HG03565 (cell line): ENCODE measurements at regions not wholly inside any gene's neighbourhood (a gene's known extent, or its start where the extent isn't known, plus 50 kb on each side); places are given as distances from the start of the nearest gene placed in this dataset.
"Not testable (repeated sequence)": the region's sequence is repeated elsewhere in the genome, so short reads cannot be mapped to it uniquely, and the experiment has no call there.

ENCODE experiments used
- ATAC-seq: cut with Tn5 transposase; IDR thresholded peaks from one replicate; pipeline ENCODE4 v1.9.1; 2021; ENCODE audit warnings: mild to moderate bottlenecking, moderate library complexity; ENCODE audit not compliant: unreplicated experiment

- ATAC-seq, result no peak
These were observed 102.6 kb downstream of the CAAP1 start for GRCh38 chr9:26789959-26790358.

GRCh38 chr9:26786564-26786963, 106.0 kb downstream of the CAAP1 start:
- ATAC-seq, result no peak

DNA sequence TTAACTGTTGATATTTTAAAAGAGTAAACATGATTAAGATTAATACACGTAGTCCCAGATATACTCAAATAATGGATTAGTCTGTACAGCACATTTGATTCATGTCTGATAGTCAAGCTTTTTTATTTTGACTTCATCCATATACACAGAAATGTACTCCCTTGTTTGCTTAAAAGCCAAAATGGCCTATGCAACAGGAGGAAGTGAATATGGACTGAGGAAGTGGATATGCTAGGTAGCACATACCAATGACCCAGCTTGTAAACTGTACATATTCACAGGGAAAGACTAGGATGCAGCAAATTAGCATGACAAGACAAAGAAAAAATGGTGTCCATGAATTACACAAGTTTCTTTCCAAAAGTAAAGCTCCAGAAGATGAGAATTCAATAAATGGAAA, 109.7 kb downstream of the CAAP1 start:
- ATAC-seq, result no peak

DNA sequence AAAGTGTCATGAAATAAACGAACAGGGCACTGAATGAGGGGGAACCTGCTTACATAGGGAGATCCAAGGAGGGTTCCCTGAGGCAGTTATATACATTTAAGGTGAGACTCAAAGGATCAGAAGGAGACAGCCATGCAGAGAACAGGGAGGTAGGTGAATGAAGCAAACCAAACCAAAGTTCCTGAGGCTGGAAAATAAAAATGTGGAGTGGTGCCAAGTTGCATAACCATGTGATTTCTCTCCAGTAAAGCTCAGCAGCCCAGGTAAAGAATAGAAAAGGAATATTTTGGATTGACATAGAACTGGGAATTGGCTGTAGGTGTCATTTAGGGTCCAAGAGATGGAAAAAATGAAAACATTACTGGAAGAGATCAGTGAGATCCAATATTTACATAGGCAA, 110.7 kb downstream of the CAAP1 start:
- no peak for ATAC-seq

DNA sequence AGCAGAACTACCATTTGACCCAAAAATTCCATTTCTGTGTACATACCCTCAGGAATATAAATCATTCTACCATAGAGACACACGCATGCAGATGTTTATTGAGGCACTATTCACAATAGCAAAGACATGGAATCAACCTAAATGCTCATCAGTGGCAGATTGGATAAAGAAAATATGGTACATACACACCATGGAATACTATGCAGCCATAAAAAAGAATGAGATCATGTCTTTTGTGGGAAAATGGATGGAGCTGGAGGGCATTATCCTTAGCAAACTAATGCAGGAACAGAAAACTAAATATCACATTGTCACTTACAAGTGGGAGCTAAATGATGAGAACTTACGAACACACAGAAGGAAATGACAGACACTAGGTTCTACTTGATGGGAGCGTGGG, 112.3 kb downstream of the CAAP1 start:
- not testable (repeated sequence) for ATAC-seq

- no peak for ATAC-seq
These were observed 113.5 kb downstream of the CAAP1 start for GRCh38 chr9:26779062-26779461.

- no peak for ATAC-seq
These were observed 117.2 kb downstream of the CAAP1 start for GRCh38 chr9:26775391-26775790.

DNA sequence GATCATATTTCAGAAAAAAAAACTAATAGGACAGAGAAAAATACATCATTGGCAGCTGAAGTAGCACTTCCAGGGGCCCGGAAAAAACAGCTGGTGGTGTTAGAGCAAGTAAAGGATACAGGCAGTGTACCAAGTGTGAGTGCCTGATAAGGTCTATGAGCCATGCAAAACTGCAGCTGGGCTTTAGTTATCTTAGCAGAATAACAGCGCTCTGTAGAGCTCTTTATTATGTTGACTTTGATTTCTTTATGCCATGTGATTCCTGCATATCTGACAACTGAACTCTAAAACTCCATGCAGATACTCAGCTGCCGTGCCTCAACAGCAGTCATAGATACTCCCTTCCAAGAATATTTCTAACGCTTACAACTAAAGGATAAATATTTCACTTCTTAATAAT, 119.5 kb downstream of the CAAP1 start:
- ATAC-seq, result no peak

DNA sequence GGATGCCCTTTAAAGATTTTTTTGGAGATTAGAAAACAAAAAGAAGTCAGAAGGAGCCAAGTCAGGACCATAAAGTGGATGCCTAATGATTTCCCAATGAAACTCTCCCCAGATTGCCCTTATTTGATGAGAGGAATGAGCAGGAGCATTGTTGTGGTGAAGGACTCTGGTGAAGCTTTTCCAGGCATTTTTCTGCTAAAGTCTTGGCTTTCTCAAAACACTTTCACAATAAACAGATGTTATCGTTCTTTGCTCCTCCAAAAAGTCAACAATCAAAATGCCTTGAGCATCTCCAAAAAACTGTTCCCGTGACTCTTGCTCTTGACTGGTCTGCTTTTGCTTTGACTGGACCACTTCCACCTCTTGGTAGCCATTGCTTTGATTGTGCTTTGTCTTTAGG, 121.8 kb downstream of the CAAP1 start:
- ATAC-seq, result no peak

DNA sequence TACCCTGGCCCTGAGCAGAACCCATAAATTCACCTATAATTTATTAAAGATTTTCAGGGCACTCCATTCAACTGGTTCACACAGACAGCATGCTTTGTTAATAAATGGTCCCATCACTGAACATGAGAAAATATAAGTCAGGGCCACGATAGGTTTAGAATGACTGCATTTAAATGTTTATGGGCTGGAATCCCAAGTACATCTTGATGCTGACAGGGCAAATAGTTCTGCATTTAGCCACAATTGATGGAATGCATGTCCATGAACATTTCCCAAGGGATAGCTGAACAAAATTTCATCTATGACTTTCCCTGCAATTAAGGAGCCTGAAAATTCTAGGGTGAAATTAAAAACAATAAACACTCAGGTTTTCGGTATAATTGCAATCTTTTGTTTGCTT, 124.5 kb downstream of the CAAP1 start:
- ATAC-seq, result no peak

- ATAC-seq, result no peak
These were observed 131.9 kb downstream of the CAAP1 start for GRCh38 chr9:26760675-26761074.

DNA sequence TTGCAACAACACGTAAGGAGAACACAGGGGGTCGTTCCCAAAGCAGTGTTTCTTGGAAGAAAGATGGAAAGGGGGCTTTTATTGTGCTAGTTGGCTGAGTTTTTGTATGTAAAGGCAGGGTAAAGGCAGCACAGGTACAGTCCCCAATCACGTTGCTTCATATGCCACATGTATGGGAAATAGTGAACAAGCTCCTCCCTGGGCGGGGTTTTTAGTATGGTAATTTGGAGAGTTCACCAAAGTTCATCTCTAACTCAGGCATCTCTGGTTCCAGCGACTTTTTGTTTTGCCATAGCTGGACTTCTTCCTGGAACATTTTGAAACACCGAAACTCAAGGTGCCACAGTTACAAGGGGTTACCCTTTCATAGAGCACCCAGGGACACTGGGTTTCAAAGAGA, 133.9 kb downstream of the CAAP1 start:
- ATAC-seq, result no peak

DNA sequence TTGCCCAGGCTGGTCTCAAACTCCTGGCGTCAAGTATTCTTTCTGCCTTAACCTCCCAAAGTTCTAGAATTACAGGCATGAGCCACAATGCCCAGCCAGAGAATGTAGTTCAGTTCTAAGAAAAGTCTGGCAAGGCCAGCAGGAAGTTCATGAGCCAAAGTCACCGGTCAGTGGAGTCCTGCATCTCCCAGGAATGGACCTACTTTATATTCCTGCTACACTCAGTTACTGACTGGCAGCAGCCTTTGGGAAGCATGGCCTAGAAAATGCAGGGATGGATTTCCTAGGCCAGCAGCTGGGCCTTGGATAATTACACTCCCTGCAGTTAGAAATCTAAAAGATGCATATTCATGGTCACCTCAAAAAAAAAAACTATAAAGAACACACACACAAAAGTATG, 135.7 kb downstream of the CAAP1 start:
- no peak for ATAC-seq

DNA sequence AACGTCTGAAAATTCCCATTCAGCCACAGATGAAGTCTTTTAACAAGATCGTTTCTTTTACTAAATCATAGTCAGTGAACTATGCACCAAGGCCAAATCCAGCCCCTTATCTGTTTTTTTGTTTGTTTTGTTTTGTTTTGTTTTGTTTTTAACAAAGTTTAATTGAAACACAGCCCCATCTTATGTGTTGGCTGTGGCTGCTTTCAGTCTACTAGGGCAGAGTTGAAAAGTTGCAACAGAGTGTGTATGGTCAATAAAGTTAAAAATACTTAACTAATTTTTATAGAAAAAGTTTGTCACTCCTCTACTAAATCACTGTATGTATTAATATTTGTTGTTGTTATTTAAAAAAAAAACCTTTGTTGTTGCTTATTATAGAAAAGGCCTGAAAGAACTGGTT, 137.1 kb downstream of the CAAP1 start:
- ATAC-seq, result no peak

- ATAC-seq, result no peak
These were observed 138.0 kb downstream of the CAAP1 start for GRCh38 chr9:26754509-26755164.

DNA sequence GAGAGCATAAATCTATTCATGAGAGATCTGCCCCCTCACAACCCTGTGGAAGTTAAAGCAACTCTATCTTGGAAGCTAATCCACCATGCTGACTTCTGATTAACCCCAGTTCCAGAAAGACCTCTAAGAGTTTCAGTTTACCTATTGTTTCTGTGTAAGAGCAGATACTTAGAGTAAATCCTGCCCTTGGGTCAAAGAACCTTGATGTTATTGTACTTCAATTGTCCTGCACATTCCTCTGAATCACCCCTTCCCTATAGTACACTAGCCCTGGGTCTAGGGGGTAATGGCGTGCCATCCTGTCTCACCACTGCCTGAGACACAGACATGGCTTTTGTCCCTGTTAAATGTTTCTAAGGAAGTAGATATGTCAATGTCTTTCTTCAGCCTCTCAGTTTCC, 138.6 kb downstream of the CAAP1 start:
- ATAC-seq, result no peak

DNA sequence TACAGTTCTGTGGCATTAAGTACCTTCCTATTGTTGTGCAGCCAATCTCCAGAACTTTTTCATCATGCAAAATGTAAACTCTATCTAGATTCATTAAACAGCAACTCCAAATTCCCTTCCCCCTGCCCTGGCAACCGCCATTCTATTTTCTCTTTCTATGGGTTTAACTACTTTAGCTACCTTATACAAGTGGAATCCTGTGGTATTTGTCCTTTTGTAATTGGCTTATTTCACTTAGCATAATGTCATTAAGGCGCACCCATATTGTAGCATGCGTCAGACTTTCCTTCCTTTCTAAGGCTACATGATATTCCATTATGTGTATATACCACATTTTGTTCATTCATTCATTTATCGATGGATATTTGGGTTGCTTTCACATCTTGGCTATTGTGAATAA, 142.4 kb downstream of the CAAP1 start:
- no peak for ATAC-seq

- ATAC-seq, result no peak
These were observed 144.0 kb downstream of the CAAP1 start for GRCh38 chr9:26748449-26749058.

- no peak for ATAC-seq
These were observed 145.0 kb downstream of the CAAP1 start for GRCh38 chr9:26747611-26748010.

- ATAC-seq, result peak; percentile 92
These were observed 146.1 kb downstream of the CAAP1 start for GRCh38 chr9:26746357-26747072.

DNA sequence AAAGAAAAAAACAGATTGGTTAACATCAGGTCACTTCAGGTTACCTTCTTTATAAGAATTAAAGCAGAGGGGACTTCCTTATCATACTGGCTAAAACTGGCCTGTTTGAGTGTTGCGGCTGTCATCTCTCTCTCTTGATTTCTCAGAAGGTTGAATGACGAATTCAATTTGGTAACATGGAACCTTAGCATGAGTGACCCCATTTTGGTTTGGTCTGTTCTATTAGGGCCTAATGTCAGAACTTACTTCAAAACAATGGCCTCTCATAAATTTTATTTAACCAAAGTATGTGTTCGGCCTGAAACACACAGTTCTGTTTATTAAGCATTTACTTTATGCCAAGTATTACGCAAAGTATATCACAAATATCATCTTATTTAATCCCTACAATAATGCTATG, 147.5 kb downstream of the CAAP1 start:
- ATAC-seq, result no peak

DNA sequence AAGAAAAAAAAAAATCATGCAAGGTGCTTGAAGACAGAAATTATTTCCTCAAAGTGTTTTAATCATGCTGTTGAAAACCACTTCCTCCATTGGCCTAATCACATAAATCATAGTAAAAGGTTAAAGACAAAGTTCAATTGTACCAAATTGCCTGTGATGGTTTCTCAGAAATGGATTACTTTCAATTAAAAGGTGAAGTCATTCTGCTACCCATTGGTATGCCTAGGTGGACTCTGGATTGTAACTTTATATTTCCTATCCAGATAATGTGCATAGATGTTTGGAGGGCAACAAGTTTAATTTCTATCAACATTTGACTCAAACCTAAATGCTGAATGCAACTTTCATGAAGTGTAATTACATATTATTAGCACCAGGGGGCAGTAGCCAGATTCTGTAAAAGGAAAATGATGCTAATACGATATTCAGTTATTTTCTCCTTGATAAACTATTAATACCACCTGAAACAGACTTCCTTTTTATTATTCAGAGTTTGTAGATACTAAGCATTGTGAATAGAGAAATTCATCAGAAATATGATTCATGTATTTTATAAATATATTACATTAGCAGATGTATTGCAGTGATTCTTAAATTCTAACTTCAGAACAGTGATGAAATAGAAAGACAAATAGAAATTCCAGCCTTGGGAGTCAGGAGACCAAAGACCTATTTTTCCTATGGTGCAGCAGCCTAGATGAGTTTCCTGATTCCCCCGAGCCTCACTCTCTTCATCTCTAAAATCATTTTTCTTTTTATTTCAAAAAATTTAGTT, 148.2 kb downstream of the CAAP1 start:
- ATAC-seq, result no peak
